Parathyroid adenoma (tissue), 2 donors: ENCODE measurements at regions not wholly inside any gene's neighbourhood (a gene's known extent, or its start where the extent isn't known, plus 50 kb on each side); places are given as distances from the start of the nearest gene placed in this dataset.

Experiments
- H2AFZ ChIP-seq: fragments of 300-600 bp; sonication (generic); one replicate; pipeline ENCODE4 v1.7.0; 2017; ENCODE audit warnings: antibody characterized with exemption, mild to moderate bottlenecking
- H3K27ac ChIP-seq: fragments of 300-600 bp; sonication (generic); one replicate; pipeline ENCODE4 v1.7.0; 2017
- H3K27me3 ChIP-seq: fragments of 300-600 bp; sonication (generic); one replicate; pipeline ENCODE4 v1.7.0; 2017; ENCODE audit warnings: low read length; ENCODE audit not compliant: control insufficient read depth, insufficient read depth
- H3K36me3 ChIP-seq: fragments of 300-600 bp; sonication (generic); one replicate; pipeline ENCODE4 v1.7.0; 2017; ENCODE audit warnings: low read length; ENCODE audit not compliant: control insufficient read depth, insufficient read depth
- H3K4me1 ChIP-seq: fragments of 300-600 bp; sonication (generic); one replicate; pipeline ENCODE4 v1.7.0; 2017; ENCODE audit warnings: control low read depth
- H3K4me2 ChIP-seq: fragments of 300-600 bp; sonication (generic); one replicate; pipeline ENCODE4 v1.7.0; 2017; ENCODE audit warnings: low read length
- H3K4me3 ChIP-seq: fragments of 300-600 bp; sonication (generic); one replicate; pipeline ENCODE4 v1.7.0; 2017; ENCODE audit warnings: low read depth, low read length
- H3K79me2 ChIP-seq: fragments of 300-600 bp; sonication (generic); one replicate; pipeline ENCODE4 v1.7.0; 2017; ENCODE audit warnings: control low read depth
- H3K9ac ChIP-seq: fragments of 300-600 bp; sonication (generic); one replicate; pipeline ENCODE4 v1.7.0; 2017; ENCODE audit warnings: mild to moderate bottlenecking
- H3K9me3 ChIP-seq: fragments of 300-600 bp; sonication (generic); one replicate; pipeline ENCODE4 v1.7.0; 2017; ENCODE audit warnings: low read length; ENCODE audit not compliant: control insufficient read depth
- TF ChIP-seq, protein P1 (sequence below): fragments of 300-600 bp; sonication (generic); IDR thresholded peaks from one replicate; pipeline ENCODE4 v1.7.0; 2017; ENCODE audit warnings: antibody characterized with exemption, mild to moderate bottlenecking
- donor health status: primary hyperparathyroidism.

DNA sequence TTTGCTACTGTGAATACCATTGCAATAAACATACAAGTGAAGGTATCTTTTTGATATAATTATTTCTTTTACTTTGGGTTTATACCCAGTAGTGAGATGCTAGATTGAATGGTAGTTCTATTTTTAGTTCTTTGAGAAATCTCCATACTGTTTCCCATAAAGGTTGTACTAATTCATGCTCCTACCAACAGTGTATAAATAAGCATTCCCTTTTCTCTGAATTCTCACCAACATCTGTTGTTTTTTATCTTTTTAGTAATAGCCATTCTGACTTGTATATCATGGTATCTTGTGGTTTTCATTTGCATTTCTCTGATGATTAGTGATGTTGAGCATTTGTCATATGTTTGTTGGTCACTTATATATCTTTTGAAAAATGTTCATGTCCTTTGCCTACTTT, 183.6 kb upstream of the LRFN2 start:
- Histone ChIP-seq H3K4me1 (no peaks in the 10 kb centered on the region), H3K9ac (no peak overlapping the region), H3K27ac (no peak overlapping the region), H3K79me2 (no peaks in the 10 kb centered on the region), H3K4me3 (no peak overlapping the region), H2AFZ (no peak overlapping the region), H3K27me3 (no peaks in the 10 kb centered on the region), H3K4me2 (no peak overlapping the region), H3K36me3 (no peaks in the 10 kb centered on the region), H3K9me3 (no peaks in the 10 kb centered on the region)
- TF ChIP-seq, protein P1, sequence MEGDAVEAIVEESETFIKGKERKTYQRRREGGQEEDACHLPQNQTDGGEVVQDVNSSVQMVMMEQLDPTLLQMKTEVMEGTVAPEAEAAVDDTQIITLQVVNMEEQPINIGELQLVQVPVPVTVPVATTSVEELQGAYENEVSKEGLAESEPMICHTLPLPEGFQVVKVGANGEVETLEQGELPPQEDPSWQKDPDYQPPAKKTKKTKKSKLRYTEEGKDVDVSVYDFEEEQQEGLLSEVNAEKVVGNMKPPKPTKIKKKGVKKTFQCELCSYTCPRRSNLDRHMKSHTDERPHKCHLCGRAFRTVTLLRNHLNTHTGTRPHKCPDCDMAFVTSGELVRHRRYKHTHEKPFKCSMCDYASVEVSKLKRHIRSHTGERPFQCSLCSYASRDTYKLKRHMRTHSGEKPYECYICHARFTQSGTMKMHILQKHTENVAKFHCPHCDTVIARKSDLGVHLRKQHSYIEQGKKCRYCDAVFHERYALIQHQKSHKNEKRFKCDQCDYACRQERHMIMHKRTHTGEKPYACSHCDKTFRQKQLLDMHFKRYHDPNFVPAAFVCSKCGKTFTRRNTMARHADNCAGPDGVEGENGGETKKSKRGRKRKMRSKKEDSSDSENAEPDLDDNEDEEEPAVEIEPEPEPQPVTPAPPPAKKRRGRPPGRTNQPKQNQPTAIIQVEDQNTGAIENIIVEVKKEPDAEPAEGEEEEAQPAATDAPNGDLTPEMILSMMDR: no peak

DNA sequence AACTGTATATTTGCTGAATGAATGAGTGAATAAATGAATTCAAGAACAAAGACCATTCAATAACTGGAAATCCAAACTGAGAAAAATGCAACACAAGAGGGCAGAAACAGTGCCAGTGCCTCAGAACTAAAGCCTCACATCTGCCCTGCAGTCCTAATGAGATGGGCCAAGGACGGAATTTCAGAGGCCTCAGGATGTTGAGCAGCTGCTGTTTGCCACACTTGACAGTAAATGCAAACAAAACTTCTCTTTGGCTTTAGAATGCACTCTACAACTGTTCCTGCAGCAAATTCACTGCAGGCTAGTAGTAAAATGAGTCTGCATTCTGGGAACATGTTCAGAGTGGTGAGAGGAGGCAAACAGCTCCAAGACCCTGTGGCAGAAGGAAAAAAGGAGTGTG, 177.6 kb upstream of the LRFN2 start:
- Histone ChIP-seq H3K9ac (no peak overlapping the region), H3K27ac (no peak overlapping the region), H3K9me3 (no peaks in the 10 kb centered on the region), H3K4me3 (no peak overlapping the region), H3K27me3 (no peaks in the 10 kb centered on the region), H3K4me1 (no peaks in the 10 kb centered on the region), H3K36me3 (no peaks in the 10 kb centered on the region), H3K79me2 (no peaks in the 10 kb centered on the region), H2AFZ (no peak overlapping the region), H3K4me2 (no peak overlapping the region)
- TF ChIP-seq, protein P1: no peak

- Histone ChIP-seq H3K4me3 (no peak overlapping the region), H3K27me3 (no peaks in the 10 kb centered on the region), H3K4me1 (no peaks in the 10 kb centered on the region), H3K27ac (no peak overlapping the region), H3K9me3 (no peaks in the 10 kb centered on the region), H3K79me2 (no peaks in the 10 kb centered on the region), H2AFZ (no peak overlapping the region), H3K36me3 (no peaks in the 10 kb centered on the region), H3K4me2 (no peak overlapping the region), H3K9ac (no peak overlapping the region)
- TF ChIP-seq, protein P1: no peak
These were observed 175.8 kb upstream of the LRFN2 start for GRCh38 chr6:40762981-40763380.

DNA sequence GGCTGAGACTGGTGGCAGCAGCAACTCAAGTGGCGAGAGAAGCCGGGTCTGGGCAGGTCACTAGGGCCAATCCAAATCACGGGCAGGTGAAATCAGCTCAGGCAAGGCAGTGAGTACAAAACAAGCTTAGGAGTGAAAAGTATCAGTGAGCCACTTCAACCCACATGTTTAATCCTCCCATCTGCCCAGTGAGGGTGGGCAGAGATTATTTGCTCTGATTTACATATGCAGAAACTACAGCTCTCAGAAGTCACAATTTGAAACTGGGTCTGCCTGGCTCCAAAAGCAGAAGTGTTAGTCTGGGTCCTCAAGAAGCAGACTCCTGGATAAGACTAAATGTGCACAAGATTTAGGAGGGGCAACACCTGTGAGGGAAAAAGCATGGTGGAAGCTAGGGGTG, 173.7 kb upstream of the LRFN2 start:
- no peak overlapping the region for H3K27ac ChIP-seq
- no peak overlapping the region for H3K9ac ChIP-seq
- no peak overlapping the region for H2AFZ ChIP-seq
- no peaks in the 10 kb centered on the region for H3K9me3 ChIP-seq
- no peaks in the 10 kb centered on the region for H3K36me3 ChIP-seq
- H3K4me3 ChIP-seq: no peak overlapping the region
- no peaks in the 10 kb centered on the region for H3K79me2 ChIP-seq
- H3K4me1 ChIP-seq: no peaks in the 10 kb centered on the region
- no peak overlapping the region for H3K4me2 ChIP-seq
- H3K27me3 ChIP-seq: no peaks in the 10 kb centered on the region
- TF ChIP-seq, protein P1: no peak

DNA sequence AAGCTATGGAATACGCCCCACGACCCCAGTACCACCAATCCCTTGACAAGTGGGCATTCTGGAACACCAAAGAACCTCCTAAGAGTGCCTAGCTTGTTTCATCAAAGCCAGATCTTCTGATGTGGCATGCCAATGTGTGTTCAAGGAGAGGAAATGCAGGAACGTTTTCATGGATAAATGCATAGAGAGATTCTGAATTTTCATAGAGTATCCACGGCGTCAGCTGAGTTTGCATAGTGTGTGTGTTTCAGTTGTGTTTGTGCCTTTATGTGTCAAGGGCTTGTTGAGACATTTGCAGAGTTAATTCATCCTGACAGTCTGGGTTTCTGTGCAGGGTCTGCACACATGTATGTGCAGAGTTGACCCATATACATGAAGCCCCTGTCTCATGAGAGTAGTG, 172.7 kb upstream of the LRFN2 start:
- Histone ChIP-seq H3K4me3 (no peak overlapping the region), H3K4me2 (no peak overlapping the region), H3K27me3 (no peaks in the 10 kb centered on the region), H3K27ac (no peak overlapping the region), H2AFZ (no peak overlapping the region), H3K36me3 (no peaks in the 10 kb centered on the region), H3K4me1 (no peaks in the 10 kb centered on the region), H3K79me2 (no peaks in the 10 kb centered on the region), H3K9me3 (no peaks in the 10 kb centered on the region), H3K9ac (no peak overlapping the region)
- TF ChIP-seq, protein P1: no peak
